IMR-90 (cell line): ENCODE measurements at regions not wholly inside any gene's neighbourhood (a gene's known extent, or its start where the extent isn't known, plus 50 kb on each side); places are given as distances from the start of the nearest gene placed in this dataset.

ENCODE experiments used
- ATAC-seq: fragments of 200-7000 bp; cut with Tn5 transposase; 2 replicates; pipeline ENCODE4 v1.9.1; 2020; ENCODE audit warnings: low read depth, mild to moderate bottlenecking, moderate library complexity
- BruUV-seq: library from RNA; stranded (reverse); fragments of 400-500 nt; replicated peaks from 2 replicates; lab custom pipeline; 2021; lab: Mats Ljungman, UMichigan
- CTCF ChIA-PET: fragments of 300-600 bp; formaldehyde crosslinking; extraction: SDS; loops from one replicate; lab custom pipeline; 2021; ENCODE audit warnings: antibody characterized with exemption; lab: Yijun Ruan, JAX
- POLR2A ChIA-PET: fragments of 300-600 bp; sonication (Branson Sonifier 250); formaldehyde crosslinking; loops from one replicate; lab custom pipeline; 2022; ENCODE audit warnings: antibody characterized with exemption; ENCODE audit not compliant: unreplicated experiment; lab: Charles Lee
- DNase-seq: peaks from one replicate; pipeline ENCODE4 v3.0.0; 2013
- H2AFZ ChIP-seq: replicated peaks from 2 replicates; pipeline ENCODE3; 2013; ENCODE audit warnings: low read length, mild to moderate bottlenecking; ENCODE audit not compliant: poor library complexity
- H2AK5ac ChIP-seq: 2 replicates; pipeline ENCODE4 v1.6.1; 2013; ENCODE audit warnings: low read depth, low read length, inconsistent platforms
- H2AK9ac ChIP-seq: replicated peaks from 2 replicates; pipeline ENCODE3; 2013; ENCODE audit warnings: mild to moderate bottlenecking, low read depth, low read length, moderate library complexity; ENCODE audit not compliant: poor library complexity
- H2BK120ac ChIP-seq: 2 replicates; pipeline ENCODE4 v1.6.1; 2013; ENCODE audit warnings: low read depth, low read length, inconsistent platforms
- H2BK15ac ChIP-seq: 3 replicates; pipeline ENCODE4 v1.6.1; 2013; ENCODE audit warnings: low read depth, low read length, inconsistent platforms
- H2BK20ac ChIP-seq: 2 replicates; pipeline ENCODE4 v1.6.1; 2013; ENCODE audit warnings: low read depth, mild to moderate bottlenecking, inconsistent platforms, low read length, moderate library complexity
- H2BK5ac ChIP-seq: 2 replicates; pipeline ENCODE4 v1.6.1; 2013; ENCODE audit warnings: mild to moderate bottlenecking, low read depth, low read length, inconsistent platforms; ENCODE audit not compliant: poor library complexity, severe bottlenecking
- H3K14ac ChIP-seq: replicated peaks from 2 replicates; pipeline ENCODE4 v1.6.1; 2013; ENCODE audit warnings: low read depth, low read length, inconsistent platforms
- H3K18ac ChIP-seq: 2 replicates; pipeline ENCODE4 v1.6.1; 2013; ENCODE audit warnings: low read depth, low read length, control low read depth
- H3K23ac ChIP-seq: 2 replicates; pipeline ENCODE4 v1.6.1; 2013; ENCODE audit warnings: low read depth, low read length, inconsistent platforms
- H3K27ac ChIP-seq: 2 replicates; pipeline ENCODE4 v1.5.1; 2013; ENCODE audit warnings: mild to moderate bottlenecking, control low read depth, low read length; ENCODE audit not compliant: insufficient read depth
- H3K27me3 ChIP-seq: 2 replicates; pipeline ENCODE4 v1.6.1; 2013; ENCODE audit warnings: low read length; ENCODE audit not compliant: control insufficient read depth, insufficient read depth
- H3K36me3 ChIP-seq: 2 replicates; pipeline ENCODE4 v1.6.1; 2013; ENCODE audit warnings: low read length, mixed read lengths; ENCODE audit not compliant: control insufficient read depth, insufficient read depth
- H3K4ac ChIP-seq: 2 replicates; pipeline ENCODE4 v1.6.1; 2013; ENCODE audit warnings: low read depth, low read length, inconsistent platforms
- H3K4me1 ChIP-seq: 2 replicates; pipeline ENCODE4 v1.6.1; 2013; ENCODE audit warnings: low read length, mixed read lengths; ENCODE audit not compliant: control insufficient read depth, insufficient read depth
- H3K4me2 ChIP-seq: 2 replicates; pipeline ENCODE4 v1.6.1; 2013; ENCODE audit warnings: low read depth, mild to moderate bottlenecking, control low read depth, low read length, moderate library complexity
- H3K4me3 ChIP-seq: 2 replicates; pipeline ENCODE4 v1.5.1; 2013; ENCODE audit warnings: low read depth, mild to moderate bottlenecking, control low read depth, low read length, moderate library complexity; ENCODE audit not compliant: insufficient read depth
- H3K56ac ChIP-seq: 2 replicates; pipeline ENCODE4 v1.6.1; 2013; ENCODE audit warnings: low read length, inconsistent platforms; ENCODE audit not compliant: insufficient read depth; ENCODE audit errors: extremely low read depth
- H3K79me1 ChIP-seq, 2 experiments: 2 replicates each; pipeline ENCODE4 v1.6.1; 2013; ENCODE audit warnings: low read length in 2 of 2, inconsistent platforms in 1 of 2, low read depth in 1 of 2
- H3K9ac ChIP-seq: 2 replicates; pipeline ENCODE4 v1.6.1; 2013; ENCODE audit warnings: low read depth, low read length, control low read depth
- H3K9me1 ChIP-seq: 2 replicates; pipeline ENCODE4 v1.6.1; 2013; ENCODE audit warnings: low read length, inconsistent platforms; ENCODE audit not compliant: insufficient read depth
- H3K9me3 ChIP-seq: 2 replicates; pipeline ENCODE4 v1.6.1; 2013; ENCODE audit warnings: low read length; ENCODE audit not compliant: control insufficient read depth, insufficient read depth
- H4K20me1 ChIP-seq: 2 replicates; pipeline ENCODE4 v1.6.1; 2013; ENCODE audit warnings: low read length, inconsistent platforms; ENCODE audit not compliant: insufficient read depth
- H4K5ac ChIP-seq: 2 replicates; pipeline ENCODE4 v1.6.1; 2013; ENCODE audit warnings: mild to moderate bottlenecking, low read depth, low read length, control low read depth
- H4K8ac ChIP-seq, 2 experiments: 2 replicates each; pipeline ENCODE4 v1.6.1; 2013; ENCODE audit warnings: low read depth in 2 of 2, low read length in 2 of 2, control low read depth in 1 of 2, inconsistent platforms in 1 of 2
- H4K91ac ChIP-seq: 2 replicates; pipeline ENCODE4 v1.6.1; 2013; ENCODE audit warnings: low read depth, low read length, inconsistent platforms; ENCODE audit not compliant: insufficient read depth
- BHLHE40 ChIP-seq: fragments of 150-350 bp; IDR thresholded peaks from 2 replicates; pipeline ENCODE4 v1.6.1; 2016; ENCODE audit warnings: mild to moderate bottlenecking, low read depth, low read length
- CEBPB ChIP-seq: IDR thresholded peaks from 2 replicates; pipeline ENCODE4 v1.6.1; 2012; ENCODE audit warnings: low read depth, low read length, improper control_type of control experiment
- CHD1 ChIP-seq: IDR thresholded peaks from 2 replicates; pipeline ENCODE4 v1.6.1; 2012; ENCODE audit warnings: low read depth, low read length, improper control_type of control experiment
- FOS ChIP-seq: fragments of 150-350 bp; IDR thresholded peaks from 2 replicates; pipeline ENCODE4 v1.6.1; 2016; ENCODE audit warnings: low read depth, low read length
- MAZ ChIP-seq: IDR thresholded peaks from 2 replicates; pipeline ENCODE4 v1.6.1; 2012; ENCODE audit warnings: low read depth, mild to moderate bottlenecking, low read length, improper control_type of control experiment, moderate library complexity, borderline replicate concordance
- MXI1 ChIP-seq: IDR thresholded peaks from 2 replicates; pipeline ENCODE4 v1.6.1; 2012; ENCODE audit warnings: low read depth, mild to moderate bottlenecking, low read length, moderate library complexity, borderline replicate concordance
- POLR2A ChIP-seq: IDR thresholded peaks from 2 replicates; pipeline ENCODE4 v1.6.1; 2012; ENCODE audit warnings: mild to moderate bottlenecking, low read depth, low read length
- RCOR1 ChIP-seq: IDR thresholded peaks from 2 replicates; pipeline ENCODE4 v1.6.1; 2012; ENCODE audit warnings: mild to moderate bottlenecking, low read length, improper control_type of control experiment; ENCODE audit not compliant: insufficient replicate concordance
- RFX5 ChIP-seq: IDR thresholded peaks from 2 replicates; pipeline ENCODE4 v1.8.0; 2012; ENCODE audit warnings: low read depth, mild to moderate bottlenecking, low read length, moderate library complexity
- SMC3 ChIP-seq: fragments of 150-350 bp; IDR thresholded peaks from 2 replicates; pipeline ENCODE4 v1.6.1; 2016; ENCODE audit warnings: low read depth, mild to moderate bottlenecking, antibody characterized with exemption, low read length, moderate library complexity
- WGBS, 2 experiments: methylation state at CpG; one replicate each; pipeline versions ENCODE4 v1.1.5 to v1.1.7; 2013; ENCODE audit warnings: missing lambda C conversion rate in 2 of 2; ENCODE audit not compliant: insufficient read length in 1 of 2; ENCODE audit errors: extremely low coverage in 2 of 2; 5-methylcytosine and 5-hydroxymethylcytosine counted together
- dilution Hi-C: fragments of 300-500 bp; cut with HindIII; formaldehyde crosslinking; loops from one replicate; pipeline ENCODE4 v1.14.3; 2018; ENCODE audit warnings: low sequenced_read_pairs; ENCODE audit not compliant: unreplicated experiment
- in situ Hi-C: fragments of 300-500 bp; cut with MboI; formaldehyde crosslinking; loops from 3 replicates; pipeline ENCODE4 v1.14.3; 2019; ENCODE audit warnings: low sequenced_read_pairs, inconsistent platforms, mixed read lengths
- intact Hi-C: fragments of 100-400 bp; cut with micrococcal nuclease; formaldehyde crosslinking; loops from 2 replicates; pipeline ENCODE4 v1.10.0; 2022
- TF ChIP-seq, protein P1 (sequence below): conservative IDR thresholded peaks from 2 replicates; pipeline ENCODE4 v1.5.1; 2012; ENCODE audit warnings: mild to moderate bottlenecking, low read depth, low read length, improper control_type of control experiment
- TF ChIP-seq, protein P2 (sequence below): fragments of 150-350 bp; IDR thresholded peaks from 2 replicates; pipeline ENCODE4 v1.6.1; 2016; ENCODE audit warnings: low read depth, mild to moderate bottlenecking, low read length, moderate library complexity, borderline replicate concordance

DNA sequence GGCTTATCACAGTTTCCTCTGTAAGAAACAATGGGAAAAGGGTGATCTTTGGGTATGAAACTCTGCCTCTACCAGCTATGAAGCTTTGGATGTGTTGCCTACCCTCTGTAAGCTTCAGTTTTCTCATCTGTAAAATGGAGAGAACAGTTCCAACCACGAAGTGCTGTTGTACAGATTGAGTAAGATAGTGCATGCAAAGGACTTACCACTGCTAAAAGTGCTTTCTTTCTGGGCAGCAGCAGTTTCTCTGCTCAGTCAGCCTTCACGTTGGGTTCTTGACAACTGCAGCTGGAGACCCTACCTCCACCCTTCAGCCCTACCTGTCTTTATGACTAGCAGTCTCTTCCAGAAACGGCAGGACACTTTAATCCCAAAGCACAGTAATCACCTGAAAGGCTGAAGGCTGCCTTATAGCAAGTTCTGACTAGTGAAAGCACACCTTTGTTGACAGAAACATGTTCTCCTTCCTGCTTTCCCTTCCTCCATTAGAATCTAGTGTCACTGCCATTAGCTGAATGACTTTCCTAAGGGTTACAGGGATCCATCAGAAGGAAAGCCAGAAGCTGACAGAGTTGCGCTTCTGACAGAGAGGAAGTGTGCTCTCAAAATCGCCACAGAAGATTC lies 91.4 kb downstream of the RPL27A start:
- no peak overlapping the region for H3K4me3 ChIP-seq
- peak overlapping the region; percentile 23 for H2AK9ac ChIP-seq
- in situ Hi-C loops, result no loop called here
- peak overlapping the region; percentile 3; the same call in 1 of the 2 replicates for H3K4ac ChIP-seq
- intact Hi-C loops, result loop anchor here (5.0 kb wide), 1 partner anchor 33 kb away; no protein-coding TSS in a partner anchor
- H3K27me3 ChIP-seq, result no peaks in the 10 kb centered on the region
- no peak overlapping the region for H2BK5ac ChIP-seq
- H2BK120ac ChIP-seq, result no peak overlapping the region
- H3K9me3 ChIP-seq, result no peaks in the 10 kb centered on the region
- H2AK5ac ChIP-seq, result peak overlapping the region; percentile 60; the same call in 1 of the 2 replicates
- H4K91ac ChIP-seq, result 0 out of 2 replicates have a peak overlapping the region, but pooled peaks have one; percentile 33
- BruUV-seq, result no TSS peak
- no peak overlapping the region for H2BK15ac ChIP-seq
- ChIA-PET CTCF (interaction anchor here (1.2 kb wide), 1 partner anchor 13 kb away, joined by 3 read pairs; no protein-coding TSS in a partner anchor), POLR2A (no interaction called here)
- H3K27ac ChIP-seq, result no peak overlapping the region
- H4K8ac ChIP-seq, result peak overlapping the region in 1 of 2 experiments; percentile 3; a peak in 2 of 4 replicates
- H3K4me1 ChIP-seq, result peaks cover 36% of the 10 kb centered on the region
- WGBS, 2 experiments, result 83% methylated on average over 1 of the region's 5 CpGs; no CpG with 5 or more reads in 1 of the 2 experiments
- H3K9ac ChIP-seq, result no peak overlapping the region
- H3K9me1 ChIP-seq, result peaks cover 60% of the 10 kb centered on the region
- no peak overlapping the region for H2AFZ ChIP-seq
- H3K18ac ChIP-seq, result no peak overlapping the region
- peaks cover 49 to 96% of the 10 kb centered on the region in 2 experiments for H3K79me1 ChIP-seq
- H3K36me3 ChIP-seq, result peaks cover 15% of the 10 kb centered on the region
- TF ChIP-seq, protein P1, sequence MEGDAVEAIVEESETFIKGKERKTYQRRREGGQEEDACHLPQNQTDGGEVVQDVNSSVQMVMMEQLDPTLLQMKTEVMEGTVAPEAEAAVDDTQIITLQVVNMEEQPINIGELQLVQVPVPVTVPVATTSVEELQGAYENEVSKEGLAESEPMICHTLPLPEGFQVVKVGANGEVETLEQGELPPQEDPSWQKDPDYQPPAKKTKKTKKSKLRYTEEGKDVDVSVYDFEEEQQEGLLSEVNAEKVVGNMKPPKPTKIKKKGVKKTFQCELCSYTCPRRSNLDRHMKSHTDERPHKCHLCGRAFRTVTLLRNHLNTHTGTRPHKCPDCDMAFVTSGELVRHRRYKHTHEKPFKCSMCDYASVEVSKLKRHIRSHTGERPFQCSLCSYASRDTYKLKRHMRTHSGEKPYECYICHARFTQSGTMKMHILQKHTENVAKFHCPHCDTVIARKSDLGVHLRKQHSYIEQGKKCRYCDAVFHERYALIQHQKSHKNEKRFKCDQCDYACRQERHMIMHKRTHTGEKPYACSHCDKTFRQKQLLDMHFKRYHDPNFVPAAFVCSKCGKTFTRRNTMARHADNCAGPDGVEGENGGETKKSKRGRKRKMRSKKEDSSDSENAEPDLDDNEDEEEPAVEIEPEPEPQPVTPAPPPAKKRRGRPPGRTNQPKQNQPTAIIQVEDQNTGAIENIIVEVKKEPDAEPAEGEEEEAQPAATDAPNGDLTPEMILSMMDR, result no peak
- no peak for TF ChIP-seq RCOR1
- no peak for TF ChIP-seq CHD1
- TF ChIP-seq MXI1, result no peak
- TF ChIP-seq CEBPB, result no peak
- TF ChIP-seq FOS, result no peak
- TF ChIP-seq SMC3, result no peak
- TF ChIP-seq POLR2A, result no peak
- TF ChIP-seq BHLHE40, result no peak
- no peak for TF ChIP-seq MAZ
- TF ChIP-seq RFX5, result no peak
- TF ChIP-seq, protein P2, sequence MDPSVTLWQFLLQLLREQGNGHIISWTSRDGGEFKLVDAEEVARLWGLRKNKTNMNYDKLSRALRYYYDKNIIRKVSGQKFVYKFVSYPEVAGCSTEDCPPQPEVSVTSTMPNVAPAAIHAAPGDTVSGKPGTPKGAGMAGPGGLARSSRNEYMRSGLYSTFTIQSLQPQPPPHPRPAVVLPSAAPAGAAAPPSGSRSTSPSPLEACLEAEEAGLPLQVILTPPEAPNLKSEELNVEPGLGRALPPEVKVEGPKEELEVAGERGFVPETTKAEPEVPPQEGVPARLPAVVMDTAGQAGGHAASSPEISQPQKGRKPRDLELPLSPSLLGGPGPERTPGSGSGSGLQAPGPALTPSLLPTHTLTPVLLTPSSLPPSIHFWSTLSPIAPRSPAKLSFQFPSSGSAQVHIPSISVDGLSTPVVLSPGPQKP, result no peak
- no peak overlapping the region for H4K5ac ChIP-seq
- H4K20me1 ChIP-seq, result peaks cover 30% of the 10 kb centered on the region
- no peak overlapping the region for H2BK20ac ChIP-seq
- dilution Hi-C loops, result no loop called here
- peak overlapping the region; percentile 59 for H3K23ac ChIP-seq
- peak overlapping the region; percentile 37 for H3K14ac ChIP-seq
- H3K4me2 ChIP-seq, result no peak overlapping the region
- ATAC-seq (no peak), DNase-seq (no peak)
- H3K56ac ChIP-seq, result no peak overlapping the region
